Colonic mucosa (tissue), 4 donors: ENCODE measurements at regions not wholly inside any gene's neighbourhood (a gene's known extent, or its start where the extent isn't known, plus 50 kb on each side); places are given as distances from the start of the nearest gene placed in this dataset.

Experiments used
- DNase-seq: peaks from one replicate; pipeline ENCODE4 v3.0.0-alpha.2; 2020
- H3K27ac ChIP-seq: fragments of 200-600 bp; one replicate; pipeline ENCODE4 v1.8.0; 2021
- H3K27me3 ChIP-seq: fragments of 200-600 bp; one replicate; pipeline ENCODE4 v1.8.0; 2021
- H3K36me3 ChIP-seq: fragments of 200-600 bp; one replicate; pipeline ENCODE4 v1.8.0; 2021
- H3K4me1 ChIP-seq: fragments of 200-600 bp; one replicate; pipeline ENCODE4 v1.8.0; 2021; ENCODE audit warnings: mild to moderate bottlenecking
- H3K4me3 ChIP-seq: fragments of 200-600 bp; one replicate; pipeline ENCODE4 v1.8.0; 2021
- H3K9ac ChIP-seq, 2 donors: one replicate each; pipeline ENCODE4 v1.7.0; 2013; ENCODE audit warnings: control low read depth in 2 of 2, low read depth in 2 of 2, low read length in 2 of 2
- H3K9me3 ChIP-seq: fragments of 200-600 bp; one replicate; pipeline ENCODE4 v1.8.0; 2021
- CTCF ChIP-seq: fragments of 200-600 bp; IDR thresholded peaks from one replicate; pipeline ENCODE4 v1.8.0; 2022; ENCODE audit warnings: antibody characterized with exemption, mild to moderate bottlenecking
- intact Hi-C: fragments of 100-400 bp; cut with DNase I; formaldehyde crosslinking; loops from one replicate; pipeline ENCODE4 v1.14.1; 2022
- donor health status: healthy.
- donor health status: DM: no; HTN: no; CAD: no.
- donor health status: DM: no; HTN: no; CAD: no.

DNA sequence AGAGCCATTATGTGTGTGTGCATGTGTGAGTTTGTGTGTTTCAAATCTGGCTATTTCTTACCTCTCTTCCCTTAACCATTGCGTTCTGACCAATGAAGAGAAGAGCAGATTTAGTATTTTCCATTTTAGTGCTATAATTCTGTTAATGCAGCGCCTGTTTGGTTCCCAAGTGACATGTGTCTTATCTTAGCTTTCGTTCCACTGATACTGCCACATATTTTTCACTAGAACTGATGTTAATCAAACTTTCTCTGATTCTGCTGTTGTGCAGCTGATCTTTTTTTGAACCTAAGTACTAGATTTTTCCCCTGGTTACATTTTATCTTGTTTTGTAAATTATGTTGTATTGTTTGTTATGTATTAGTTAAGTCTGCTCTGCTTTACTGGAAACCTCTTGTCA, 152.9 kb upstream of the MID1 start:
- Histone ChIP-seq H3K36me3 (no peaks in the 10 kb centered on the region), H3K4me3 (no peak overlapping the region), H3K27ac (no peak overlapping the region), H3K4me1 (no peaks in the 10 kb centered on the region), H3K27me3 (no peaks in the 10 kb centered on the region), H3K9ac (no peak overlapping the region), H3K9me3 (no peaks in the 10 kb centered on the region)
- intact Hi-C loops = no loop called here
- no peak for TF ChIP-seq CTCF
- no peak for DNase-seq

DNA sequence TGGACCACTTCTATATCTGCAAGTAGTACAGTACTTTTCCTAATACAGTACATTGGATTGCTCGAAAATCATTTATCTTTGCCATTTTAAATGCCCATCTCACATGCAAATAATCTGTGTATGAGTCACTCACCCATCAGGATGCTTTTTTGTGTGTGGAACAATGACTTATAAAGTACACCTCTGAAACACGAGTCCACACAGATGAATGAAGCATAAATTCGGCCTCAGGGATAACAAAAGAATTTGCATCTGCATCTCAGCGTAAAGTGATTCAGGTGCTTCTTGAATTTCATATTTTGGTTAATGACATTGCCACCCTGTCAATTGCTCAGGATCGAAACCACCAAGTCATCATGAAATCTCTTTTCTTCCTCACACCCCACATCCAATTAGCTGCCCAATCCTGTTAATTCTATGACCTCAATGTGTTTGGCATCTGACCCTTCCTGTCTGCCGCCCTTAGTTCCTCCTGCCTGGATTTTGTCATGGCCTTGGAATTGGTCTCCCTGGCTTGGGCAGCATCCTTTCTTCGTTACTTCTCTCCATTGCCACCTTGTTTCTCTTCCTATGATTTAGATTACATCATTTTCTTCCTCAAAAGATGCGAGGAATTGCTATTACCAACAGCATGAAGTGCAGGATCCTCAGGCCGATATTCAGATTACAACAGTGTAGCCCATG, 161.6 kb upstream of the MID1 start:
- no peaks in the 10 kb centered on the region for H3K36me3 ChIP-seq
- no peak for DNase-seq
- H3K4me3 ChIP-seq = no peak overlapping the region
- H3K9ac ChIP-seq = no peak overlapping the region
- TF ChIP-seq CTCF = no peak
- no peaks in the 10 kb centered on the region for H3K4me1 ChIP-seq
- H3K9me3 ChIP-seq = no peaks in the 10 kb centered on the region
- H3K27me3 ChIP-seq = no peaks in the 10 kb centered on the region
- no peak overlapping the region for H3K27ac ChIP-seq
- intact Hi-C loops = no loop called here

DNA sequence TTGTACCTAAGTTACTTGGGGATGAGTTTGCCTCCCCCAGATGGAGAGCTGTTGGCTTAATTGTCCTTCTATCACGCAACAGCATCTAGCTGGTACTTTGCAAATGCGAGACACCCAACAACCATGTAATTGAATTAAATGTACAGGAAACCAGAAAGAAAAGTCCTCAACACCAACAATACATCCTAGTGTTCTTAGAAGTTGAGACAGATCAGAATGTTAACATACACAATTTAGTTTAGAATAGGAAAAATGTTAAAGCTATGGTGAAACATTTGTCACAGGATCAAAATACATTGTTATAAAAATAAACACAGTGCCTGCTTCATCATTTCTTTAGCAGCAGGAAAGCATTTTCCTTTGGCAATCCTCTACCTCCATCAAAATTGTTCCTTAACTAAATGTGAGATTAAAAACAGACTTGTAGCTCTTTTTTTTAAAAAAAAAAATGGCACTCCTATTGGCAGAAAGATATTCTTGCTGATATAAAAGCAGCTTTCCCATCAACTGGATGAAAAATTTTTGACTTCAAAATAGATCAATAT, 163.1 kb upstream of the MID1 start:
- H3K4me3 ChIP-seq = no peak overlapping the region
- no peak for TF ChIP-seq CTCF
- H3K27me3 ChIP-seq = no peaks in the 10 kb centered on the region
- no peaks in the 10 kb centered on the region for H3K9me3 ChIP-seq
- no peak overlapping the region for H3K27ac ChIP-seq
- no peaks in the 10 kb centered on the region for H3K4me1 ChIP-seq
- no peaks in the 10 kb centered on the region for H3K36me3 ChIP-seq
- DNase-seq = no peak
- no peak overlapping the region for H3K9ac ChIP-seq
- intact Hi-C loops = no loop called here

- Histone ChIP-seq H3K4me1 (no peaks in the 10 kb centered on the region), H3K4me3 (no peak overlapping the region), H3K9me3 (no peaks in the 10 kb centered on the region), H3K27me3 (no peaks in the 10 kb centered on the region), H3K36me3 (no peaks in the 10 kb centered on the region), H3K27ac (no peak overlapping the region), H3K9ac (no peak overlapping the region)
- TF ChIP-seq CTCF = no peak
- intact Hi-C loops = no loop called here
- DNase-seq = no peak
Observed at GRCh38 chrX:10787264-10787663, 166.9 kb upstream of the MID1 start.

DNA sequence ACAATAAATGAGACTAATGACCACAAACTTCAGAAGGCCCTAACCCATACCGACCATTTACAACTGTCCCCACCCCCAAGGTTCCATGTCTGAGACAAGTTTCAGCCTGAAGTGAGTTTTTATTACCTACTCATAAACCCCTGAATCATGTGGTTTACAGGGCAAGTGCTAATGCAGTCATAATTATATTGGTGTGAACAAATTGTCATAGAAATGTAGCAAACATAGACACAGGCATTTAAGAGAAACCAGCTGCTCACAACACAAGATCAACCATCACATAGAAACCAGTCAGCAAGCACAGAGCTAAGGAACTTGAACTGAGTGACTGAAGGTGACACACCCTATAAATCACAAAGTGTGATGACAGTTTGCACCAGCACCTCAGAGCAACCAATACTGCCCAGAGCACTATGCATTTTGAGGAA, 173.8 kb upstream of the MID1 start:
- no peak overlapping the region for H3K9ac ChIP-seq
- H3K4me1 ChIP-seq = no peaks in the 10 kb centered on the region
- H3K27ac ChIP-seq = no peak overlapping the region
- H3K9me3 ChIP-seq = no peaks in the 10 kb centered on the region
- intact Hi-C loops = no loop called here
- no peak overlapping the region for H3K4me3 ChIP-seq
- H3K27me3 ChIP-seq = no peaks in the 10 kb centered on the region
- no peaks in the 10 kb centered on the region for H3K36me3 ChIP-seq
- TF ChIP-seq CTCF = no peak
- DNase-seq = no peak
